ENCODE measurements at regions not wholly inside any gene's neighbourhood (a gene's known extent, or its start where the extent isn't known, plus 50 kb on each side); places are given as distances from the start of the nearest gene placed in this dataset.
"Not testable (repeated sequence)": the region's sequence is repeated elsewhere in the genome, so short reads cannot be mapped to it uniquely, and the experiment has no call there.

DNA sequence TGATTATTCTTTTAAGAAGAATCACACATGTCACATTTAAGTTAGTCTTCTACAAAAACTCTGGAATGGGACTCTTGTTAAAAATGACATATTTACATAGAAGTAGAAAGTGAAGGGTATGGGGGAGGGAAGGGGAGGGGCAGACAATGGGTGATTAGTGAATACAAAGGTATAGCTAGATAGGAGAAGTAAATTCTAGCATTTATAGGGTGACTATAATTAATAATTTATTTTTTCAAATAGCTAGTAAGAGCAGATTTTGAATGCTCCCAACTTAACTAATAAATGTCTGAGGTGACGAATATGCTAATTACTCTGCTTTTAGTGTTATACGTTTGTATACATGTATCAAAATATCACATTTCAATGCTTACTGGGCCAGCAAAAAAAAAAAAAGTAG, 59.4 kb downstream of the BLTP3B start:
- TF ChIP-seq, protein P1, sequence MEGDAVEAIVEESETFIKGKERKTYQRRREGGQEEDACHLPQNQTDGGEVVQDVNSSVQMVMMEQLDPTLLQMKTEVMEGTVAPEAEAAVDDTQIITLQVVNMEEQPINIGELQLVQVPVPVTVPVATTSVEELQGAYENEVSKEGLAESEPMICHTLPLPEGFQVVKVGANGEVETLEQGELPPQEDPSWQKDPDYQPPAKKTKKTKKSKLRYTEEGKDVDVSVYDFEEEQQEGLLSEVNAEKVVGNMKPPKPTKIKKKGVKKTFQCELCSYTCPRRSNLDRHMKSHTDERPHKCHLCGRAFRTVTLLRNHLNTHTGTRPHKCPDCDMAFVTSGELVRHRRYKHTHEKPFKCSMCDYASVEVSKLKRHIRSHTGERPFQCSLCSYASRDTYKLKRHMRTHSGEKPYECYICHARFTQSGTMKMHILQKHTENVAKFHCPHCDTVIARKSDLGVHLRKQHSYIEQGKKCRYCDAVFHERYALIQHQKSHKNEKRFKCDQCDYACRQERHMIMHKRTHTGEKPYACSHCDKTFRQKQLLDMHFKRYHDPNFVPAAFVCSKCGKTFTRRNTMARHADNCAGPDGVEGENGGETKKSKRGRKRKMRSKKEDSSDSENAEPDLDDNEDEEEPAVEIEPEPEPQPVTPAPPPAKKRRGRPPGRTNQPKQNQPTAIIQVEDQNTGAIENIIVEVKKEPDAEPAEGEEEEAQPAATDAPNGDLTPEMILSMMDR (conservative IDR thresholded peaks at IDR 0.05 in 1 of 2, IDR thresholded peaks at IDR 0.05 in 1 of 2; ENCODE audit: low read depth in 1 of 2, low read length in 2 of 2) = no peak
- TF ChIP-seq EZH2 (IDR thresholded peaks at IDR 0.05; ENCODE audit: low read length, missing control alignments) = no peak
- H4K20me1 ChIP-seq (ENCODE audit: control insufficient read depth, extremely low read depth, insufficient read depth, low read length) = no peaks in the 10 kb centered on the region
- no peaks in the 10 kb centered on the region for H3K27me3 ChIP-seq (ENCODE audit: control insufficient read depth, insufficient read depth, low read length)
- no peak overlapping the region for H3K27ac ChIP-seq (ENCODE audit: insufficient read depth, low read length)
- no peak overlapping the region for H3K4me2 ChIP-seq (ENCODE audit: extremely low read depth, insufficient read depth, low read length)
- H3K36me3 ChIP-seq (ENCODE audit: control insufficient read depth, insufficient read depth, low read length) = no peaks in the 10 kb centered on the region
- no peaks in the 10 kb centered on the region for H3K9me3 ChIP-seq (ENCODE audit: control insufficient read depth, insufficient read depth, low read depth, low read length)
- no peak for DNase-seq (ENCODE audit: low read depth in 2 of 2)
- H3K9ac ChIP-seq (ENCODE audit: insufficient read depth, low read length) = no peak overlapping the region
- H3K4me3 ChIP-seq (replicated peaks in 1 of 4; ENCODE audit: control extremely low read depth in 1 of 4, insufficient read depth in 1 of 4, low read depth in 3 of 4, low read length in 4 of 4) = no peak overlapping the region
- H3K79me2 ChIP-seq (ENCODE audit: control insufficient read depth, insufficient read depth, low read length) = no peaks in the 10 kb centered on the region
- H2AFZ ChIP-seq (ENCODE audit: low read length) = no peak overlapping the region
- no peaks in the 10 kb centered on the region for H3K4me1 ChIP-seq (ENCODE audit: control insufficient read depth, extremely low read depth, insufficient read depth, low read length)

DNA sequence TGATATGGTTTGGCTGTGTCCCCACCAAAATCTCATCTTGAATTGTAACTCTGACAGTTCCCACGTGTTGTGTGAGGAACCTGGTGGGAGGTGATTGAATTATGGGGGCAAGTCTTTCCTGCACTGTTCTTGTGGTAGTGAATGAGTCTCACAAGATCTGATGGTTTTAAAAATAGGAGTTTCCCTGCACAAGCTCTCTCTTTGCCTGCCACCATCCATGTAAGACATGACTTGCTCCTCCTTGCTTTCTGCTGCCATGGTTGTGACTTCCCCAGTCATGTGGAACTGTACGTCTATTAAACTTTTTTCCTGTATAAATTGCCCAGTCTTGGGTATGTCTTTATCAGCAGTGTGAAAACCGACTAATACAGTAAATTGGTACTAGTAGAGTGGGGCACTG, 63.9 kb downstream of the BLTP3B start:
- not testable (repeated sequence) for H3K4me3 ChIP-seq (replicated peaks in 1 of 4; ENCODE audit: control extremely low read depth in 1 of 4, insufficient read depth in 1 of 4, low read depth in 3 of 4, low read length in 4 of 4); H3K4me1 ChIP-seq (ENCODE audit: control insufficient read depth, extremely low read depth, insufficient read depth, low read length); DNase-seq (ENCODE audit: low read depth in 2 of 2); H3K36me3 ChIP-seq (ENCODE audit: control insufficient read depth, insufficient read depth, low read length); H3K27ac ChIP-seq (ENCODE audit: insufficient read depth, low read length); H4K20me1 ChIP-seq (ENCODE audit: control insufficient read depth, extremely low read depth, insufficient read depth, low read length); H3K4me2 ChIP-seq (ENCODE audit: extremely low read depth, insufficient read depth, low read length); H3K27me3 ChIP-seq (ENCODE audit: control insufficient read depth, insufficient read depth, low read length); H3K9ac ChIP-seq (ENCODE audit: insufficient read depth, low read length); H3K9me3 ChIP-seq (ENCODE audit: control insufficient read depth, insufficient read depth, low read depth, low read length); H3K79me2 ChIP-seq (ENCODE audit: control insufficient read depth, insufficient read depth, low read length); H2AFZ ChIP-seq (ENCODE audit: low read length)

DNA sequence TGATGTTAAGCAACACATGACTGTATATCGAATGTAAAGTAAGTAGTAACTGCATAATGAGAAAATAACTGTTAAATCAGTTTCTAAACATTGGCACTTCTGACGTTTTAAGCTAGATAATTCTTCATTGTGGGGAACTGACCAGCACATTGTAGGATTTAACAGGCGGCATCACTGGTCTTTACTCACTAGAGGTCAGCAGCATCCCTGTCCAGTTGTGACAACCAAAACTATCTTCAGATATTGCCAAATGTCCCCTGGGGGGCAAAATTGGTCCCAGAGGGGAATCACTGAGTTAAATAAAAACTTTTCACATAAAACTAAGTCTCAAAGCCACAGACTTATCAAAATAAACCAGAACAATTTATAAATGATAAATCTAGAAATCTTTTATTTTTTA, 65.3 kb downstream of the BLTP3B start:
- peak in 1 of 2 donors; percentile 3 for DNase-seq (ENCODE audit: low read depth in 2 of 2)
- no peaks in the 10 kb centered on the region for H3K4me1 ChIP-seq (ENCODE audit: control insufficient read depth, extremely low read depth, insufficient read depth, low read length)
- H3K4me2 ChIP-seq (ENCODE audit: extremely low read depth, insufficient read depth, low read length) = no peak overlapping the region
- no peak for TF ChIP-seq EZH2 (IDR thresholded peaks at IDR 0.05; ENCODE audit: low read length, missing control alignments)
- TF ChIP-seq, protein P1 (conservative IDR thresholded peaks at IDR 0.05 in 1 of 2, IDR thresholded peaks at IDR 0.05 in 1 of 2; ENCODE audit: low read depth in 1 of 2, low read length in 2 of 2) = peak in 1 of 2 donors; percentile 5
- no peak overlapping the region for H3K27ac ChIP-seq (ENCODE audit: insufficient read depth, low read length)
- no peaks in the 10 kb centered on the region for H4K20me1 ChIP-seq (ENCODE audit: control insufficient read depth, extremely low read depth, insufficient read depth, low read length)
- no peaks in the 10 kb centered on the region for H3K36me3 ChIP-seq (ENCODE audit: control insufficient read depth, insufficient read depth, low read length)
- H2AFZ ChIP-seq (ENCODE audit: low read length) = no peak overlapping the region
- H3K27me3 ChIP-seq (ENCODE audit: control insufficient read depth, insufficient read depth, low read length) = no peaks in the 10 kb centered on the region
- H3K9ac ChIP-seq (ENCODE audit: insufficient read depth, low read length) = no peak overlapping the region
- H3K4me3 ChIP-seq (replicated peaks in 1 of 4; ENCODE audit: control extremely low read depth in 1 of 4, insufficient read depth in 1 of 4, low read depth in 3 of 4, low read length in 4 of 4) = no peak overlapping the region
- no peaks in the 10 kb centered on the region for H3K9me3 ChIP-seq (ENCODE audit: control insufficient read depth, insufficient read depth, low read depth, low read length)
- no peaks in the 10 kb centered on the region for H3K79me2 ChIP-seq (ENCODE audit: control insufficient read depth, insufficient read depth, low read length)

Measured in fibroblast of lung (primary cell).